GM23338 (cell line): ENCODE measurements at regions not wholly inside any gene's neighbourhood (a gene's known extent, or its start where the extent isn't known, plus 50 kb on each side); places are given as distances from the start of the nearest gene placed in this dataset.

ENCODE experiments used
- ATAC-seq: fragments of 200-7000 bp; cut with Tn5 transposase; 3 replicates; pipeline ENCODE4 v1.9.1; 2020
- DNase-seq: peaks from one replicate; pipeline ENCODE4 v3.0.0-alpha.2; 2015; ENCODE audit warnings: low spot score
- H2AFZ ChIP-seq: fragments of 200-600 bp; sonication (generic); 2 replicates; pipeline ENCODE4 v1.8.0; 2016; ENCODE audit warnings: antibody characterized with exemption, mild to moderate bottlenecking, moderate library complexity
- H3F3A ChIP-seq: fragments of 200-600 bp; sonication (generic); replicated peaks from 2 replicates; pipeline ENCODE4 v1.8.0; 2017; ENCODE audit warnings: antibody characterized with exemption, mixed run types, low read depth
- H3K27ac ChIP-seq: fragments of 200-600 bp; sonication (generic); 2 replicates; pipeline ENCODE4 v1.6.1; 2016; ENCODE audit warnings: low read depth
- H3K27me3 ChIP-seq: fragments of 200-600 bp; sonication (generic); 2 replicates; pipeline ENCODE4 v1.8.0; 2016; ENCODE audit warnings: mild to moderate bottlenecking, mixed run types, moderate library complexity; ENCODE audit not compliant: insufficient read depth
- H3K36me3 ChIP-seq: fragments of 200-600 bp; sonication (generic); 2 replicates; pipeline ENCODE4 v1.8.0; 2016; ENCODE audit warnings: mild to moderate bottlenecking; ENCODE audit not compliant: insufficient read depth
- H3K4me1 ChIP-seq: fragments of 200-600 bp; sonication (generic); 2 replicates; pipeline ENCODE4 v1.8.0; 2016; ENCODE audit warnings: mild to moderate bottlenecking, moderate library complexity; ENCODE audit not compliant: insufficient read depth
- H3K4me2 ChIP-seq: fragments of 200-600 bp; sonication (generic); 2 replicates; pipeline ENCODE4 v1.7.1; 2017; ENCODE audit warnings: mixed run types
- H3K4me3 ChIP-seq: fragments of 200-600 bp; sonication (generic); 2 replicates; pipeline ENCODE4 v1.6.1; 2016; ENCODE audit warnings: mixed run types
- H3K79me2 ChIP-seq: fragments of 200-600 bp; sonication (generic); replicated peaks from 2 replicates; pipeline ENCODE4 v1.8.0; 2017; ENCODE audit warnings: mild to moderate bottlenecking; ENCODE audit not compliant: insufficient read depth
- H3K9me2 ChIP-seq: fragments of 200-600 bp; sonication (generic); 2 replicates; pipeline ENCODE4 v1.8.0; 2017; ENCODE audit not compliant: insufficient read depth
- H4K20me1 ChIP-seq: fragments of 200-600 bp; sonication (generic); replicated peaks from 2 replicates; pipeline ENCODE4 v1.8.0; 2017; ENCODE audit warnings: mild to moderate bottlenecking; ENCODE audit not compliant: insufficient read depth
- H3K27ac Mint-ChIP-seq: 2 replicates; pipeline ENCODE4 v1.8.0; 2020; ENCODE audit warnings: inconsistent platforms, mild to moderate bottlenecking, moderate library complexity, mixed read lengths
- H3K27me3 Mint-ChIP-seq: 3 replicates; pipeline ENCODE4 v1.8.0; 2022; ENCODE audit warnings: low read depth, mild to moderate bottlenecking, moderate library complexity, mixed read lengths, inconsistent platforms; ENCODE audit not compliant: insufficient read depth, poor library complexity
- H3K36me3 Mint-ChIP-seq: 3 replicates; pipeline ENCODE4 v1.8.0; 2021; ENCODE audit warnings: low read depth, mild to moderate bottlenecking, inconsistent platforms, moderate library complexity, mixed read lengths
- H3K4me1 Mint-ChIP-seq: 3 replicates; pipeline ENCODE4 v1.8.0; 2020; ENCODE audit warnings: mild to moderate bottlenecking, inconsistent platforms, mixed read lengths
- H3K4me3 Mint-ChIP-seq: 3 replicates; pipeline ENCODE4 v1.8.0; 2021; ENCODE audit warnings: moderate library complexity, mild to moderate bottlenecking, inconsistent platforms, mixed read lengths
- H3K9me3 Mint-ChIP-seq: 3 replicates; pipeline ENCODE4 v1.8.0; 2020; ENCODE audit warnings: moderate library complexity, mild to moderate bottlenecking, inconsistent platforms, mixed read lengths
- CREB1 ChIP-seq: fragments of 250-450 bp; sonication (Bioruptor Pico); IDR thresholded peaks from 2 replicates; pipeline ENCODE4 v1.5.0; 2020; ENCODE audit warnings: low read depth, mild to moderate bottlenecking, moderate library complexity
- EZH2 ChIP-seq: fragments of 200-600 bp; sonication (generic); IDR thresholded peaks from one replicate; pipeline ENCODE4 v1.8.0; 2017; ENCODE audit warnings: antibody characterized with exemption, mild to moderate bottlenecking, low read depth; ENCODE audit not compliant: unreplicated experiment
- EZH2phosphoT487 ChIP-seq: fragments of 200-600 bp; sonication (generic); IDR thresholded peaks from one replicate; pipeline ENCODE4 v1.8.1; 2018; ENCODE audit warnings: antibody characterized with exemption; ENCODE audit not compliant: unreplicated experiment
- NANOG ChIP-seq: IDR thresholded peaks from 2 replicates; pipeline ENCODE4 v1.6.1; 2016; ENCODE audit warnings: antibody characterized with exemption, borderline replicate concordance
- POLR2AphosphoS5 ChIP-seq: IDR thresholded peaks from 2 replicates; pipeline ENCODE4 v1.6.1; 2016; ENCODE audit warnings: antibody characterized with exemption, low read depth
- STAT1 ChIP-seq: IDR thresholded peaks from one replicate; pipeline ENCODE4 v1.6.1; 2016; ENCODE audit warnings: antibody characterized with exemption; ENCODE audit not compliant: unreplicated experiment
- ZNF114 ChIP-seq: fragments of 250-450 bp; sonication (Bioruptor Pico); IDR thresholded peaks from 2 replicates; pipeline ENCODE4 v1.5.0; 2020; ENCODE audit warnings: mild to moderate bottlenecking, moderate library complexity
- ZNF331 ChIP-seq: fragments of 250-450 bp; sonication (Bioruptor Pico); IDR thresholded peaks from 2 replicates; pipeline ENCODE4 v1.5.0; 2020; ENCODE audit warnings: low read depth, mild to moderate bottlenecking, moderate library complexity
- TF ChIP-seq, protein P1 (sequence below): fragments of 250-450 bp; sonication (Bioruptor Pico); IDR thresholded peaks from 2 replicates; pipeline ENCODE4 v1.5.0; 2020; ENCODE audit warnings: mild to moderate bottlenecking, moderate library complexity
- TF ChIP-seq, protein P2 (sequence below): IDR thresholded peaks from 2 replicates; pipeline ENCODE4 v1.6.1; 2016; ENCODE audit warnings: antibody characterized with exemption
- TF ChIP-seq, protein P3 (sequence below), 2 experiments: fragments of 200-600 bp in 1 of 2; sonication (generic) in 1 of 2; conservative IDR thresholded peaks; 2 replicates each; pipeline versions ENCODE4 v1.5.1 to v1.6.1; 2016 to 2017; ENCODE audit warnings: antibody characterized with exemption in 2 of 2, low read depth in 2 of 2, mild to moderate bottlenecking in 2 of 2, moderate library complexity in 1 of 2

DNA sequence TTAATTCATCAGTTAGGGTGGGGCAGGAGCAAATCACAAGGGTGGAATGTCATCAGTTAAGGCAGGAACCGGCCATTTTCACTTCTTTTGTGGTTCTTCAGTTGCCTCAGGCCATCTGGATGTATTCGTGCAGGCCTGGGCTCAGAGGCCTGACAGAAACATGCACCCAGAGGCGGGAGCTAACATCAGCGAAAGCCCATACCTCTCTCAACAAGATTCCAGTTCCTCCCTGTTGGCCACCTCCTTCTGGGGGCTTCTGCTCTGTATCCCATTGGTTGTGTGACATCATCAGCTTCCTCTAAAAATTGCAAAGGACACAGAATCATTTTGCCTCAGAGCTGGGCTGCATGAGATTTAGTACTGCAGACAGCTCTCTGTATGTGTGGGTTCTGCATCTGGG lies 134.3 kb downstream of the ZNF664 start (continued):
- TF ChIP-seq, protein P1, sequence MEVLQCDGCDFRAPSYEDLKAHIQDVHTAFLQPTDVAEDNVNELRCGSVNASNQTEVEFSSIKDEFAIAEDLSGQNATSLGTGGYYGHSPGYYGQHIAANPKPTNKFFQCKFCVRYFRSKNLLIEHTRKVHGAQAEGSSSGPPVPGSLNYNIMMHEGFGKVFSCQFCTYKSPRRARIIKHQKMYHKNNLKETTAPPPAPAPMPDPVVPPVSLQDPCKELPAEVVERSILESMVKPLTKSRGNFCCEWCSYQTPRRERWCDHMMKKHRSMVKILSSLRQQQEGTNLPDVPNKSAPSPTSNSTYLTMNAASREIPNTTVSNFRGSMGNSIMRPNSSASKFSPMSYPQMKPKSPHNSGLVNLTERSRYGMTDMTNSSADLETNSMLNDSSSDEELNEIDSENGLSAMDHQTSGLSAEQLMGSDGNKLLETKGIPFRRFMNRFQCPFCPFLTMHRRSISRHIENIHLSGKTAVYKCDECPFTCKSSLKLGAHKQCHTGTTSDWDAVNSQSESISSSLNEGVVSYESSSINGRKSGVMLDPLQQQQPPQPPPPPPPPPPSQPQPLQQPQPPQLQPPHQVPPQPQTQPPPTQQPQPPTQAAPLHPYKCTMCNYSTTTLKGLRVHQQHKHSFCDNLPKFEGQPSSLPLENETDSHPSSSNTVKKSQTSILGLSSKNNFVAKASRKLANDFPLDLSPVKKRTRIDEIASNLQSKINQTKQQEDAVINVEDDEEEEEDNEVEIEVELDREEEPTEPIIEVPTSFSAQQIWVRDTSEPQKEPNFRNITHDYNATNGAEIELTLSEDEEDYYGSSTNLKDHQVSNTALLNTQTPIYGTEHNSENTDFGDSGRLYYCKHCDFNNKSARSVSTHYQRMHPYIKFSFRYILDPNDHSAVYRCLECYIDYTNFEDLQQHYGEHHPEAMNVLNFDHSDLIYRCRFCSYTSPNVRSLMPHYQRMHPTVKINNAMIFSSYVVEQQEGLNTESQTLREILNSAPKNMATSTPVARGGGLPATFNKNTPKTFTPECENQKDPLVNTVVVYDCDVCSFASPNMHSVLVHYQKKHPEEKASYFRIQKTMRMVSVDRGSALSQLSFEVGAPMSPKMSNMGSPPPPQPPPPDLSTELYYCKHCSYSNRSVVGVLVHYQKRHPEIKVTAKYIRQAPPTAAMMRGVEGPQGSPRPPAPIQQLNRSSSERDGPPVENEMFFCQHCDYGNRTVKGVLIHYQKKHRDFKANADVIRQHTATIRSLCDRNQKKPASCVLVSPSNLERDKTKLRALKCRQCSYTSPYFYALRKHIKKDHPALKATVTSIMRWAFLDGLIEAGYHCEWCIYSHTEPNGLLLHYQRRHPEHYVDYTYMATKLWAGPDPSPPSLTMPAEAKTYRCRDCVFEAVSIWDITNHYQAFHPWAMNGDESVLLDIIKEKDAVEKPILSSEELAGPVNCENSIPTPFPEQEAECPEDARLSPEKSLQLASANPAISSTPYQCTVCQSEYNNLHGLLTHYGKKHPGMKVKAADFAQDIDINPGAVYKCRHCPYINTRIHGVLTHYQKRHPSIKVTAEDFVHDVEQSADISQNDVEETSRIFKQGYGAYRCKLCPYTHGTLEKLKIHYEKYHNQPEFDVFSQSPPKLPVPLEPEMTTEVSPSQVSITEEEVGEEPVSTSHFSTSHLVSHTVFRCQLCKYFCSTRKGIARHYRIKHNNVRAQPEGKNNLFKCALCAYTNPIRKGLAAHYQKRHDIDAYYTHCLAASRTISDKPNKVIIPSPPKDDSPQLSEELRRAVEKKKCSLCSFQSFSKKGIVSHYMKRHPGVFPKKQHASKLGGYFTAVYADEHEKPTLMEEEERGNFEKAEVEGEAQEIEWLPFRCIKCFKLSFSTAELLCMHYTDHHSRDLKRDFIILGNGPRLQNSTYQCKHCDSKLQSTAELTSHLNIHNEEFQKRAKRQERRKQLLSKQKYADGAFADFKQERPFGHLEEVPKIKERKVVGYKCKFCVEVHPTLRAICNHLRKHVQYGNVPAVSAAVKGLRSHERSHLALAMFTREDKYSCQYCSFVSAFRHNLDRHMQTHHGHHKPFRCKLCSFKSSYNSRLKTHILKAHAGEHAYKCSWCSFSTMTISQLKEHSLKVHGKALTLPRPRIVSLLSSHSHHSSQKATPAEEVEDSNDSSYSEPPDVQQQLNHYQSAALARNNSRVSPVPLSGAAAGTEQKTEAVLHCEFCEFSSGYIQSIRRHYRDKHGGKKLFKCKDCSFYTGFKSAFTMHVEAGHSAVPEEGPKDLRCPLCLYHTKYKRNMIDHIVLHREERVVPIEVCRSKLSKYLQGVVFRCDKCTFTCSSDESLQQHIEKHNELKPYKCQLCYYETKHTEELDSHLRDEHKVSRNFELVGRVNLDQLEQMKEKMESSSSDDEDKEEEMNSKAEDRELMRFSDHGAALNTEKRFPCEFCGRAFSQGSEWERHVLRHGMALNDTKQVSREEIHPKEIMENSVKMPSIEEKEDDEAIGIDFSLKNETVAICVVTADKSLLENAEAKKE (CRISPR knock-in tag) = no peak
- TF ChIP-seq ZNF331 (CRISPR knock-in tag) (no peak), NANOG (no peak), EZH2 (no peak), ZNF114 (CRISPR knock-in tag) (no peak), CREB1 (CRISPR knock-in tag) (no peak)
- TF ChIP-seq, protein P2, sequence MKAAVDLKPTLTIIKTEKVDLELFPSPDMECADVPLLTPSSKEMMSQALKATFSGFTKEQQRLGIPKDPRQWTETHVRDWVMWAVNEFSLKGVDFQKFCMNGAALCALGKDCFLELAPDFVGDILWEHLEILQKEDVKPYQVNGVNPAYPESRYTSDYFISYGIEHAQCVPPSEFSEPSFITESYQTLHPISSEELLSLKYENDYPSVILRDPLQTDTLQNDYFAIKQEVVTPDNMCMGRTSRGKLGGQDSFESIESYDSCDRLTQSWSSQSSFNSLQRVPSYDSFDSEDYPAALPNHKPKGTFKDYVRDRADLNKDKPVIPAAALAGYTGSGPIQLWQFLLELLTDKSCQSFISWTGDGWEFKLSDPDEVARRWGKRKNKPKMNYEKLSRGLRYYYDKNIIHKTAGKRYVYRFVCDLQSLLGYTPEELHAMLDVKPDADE = no peak

DNA sequence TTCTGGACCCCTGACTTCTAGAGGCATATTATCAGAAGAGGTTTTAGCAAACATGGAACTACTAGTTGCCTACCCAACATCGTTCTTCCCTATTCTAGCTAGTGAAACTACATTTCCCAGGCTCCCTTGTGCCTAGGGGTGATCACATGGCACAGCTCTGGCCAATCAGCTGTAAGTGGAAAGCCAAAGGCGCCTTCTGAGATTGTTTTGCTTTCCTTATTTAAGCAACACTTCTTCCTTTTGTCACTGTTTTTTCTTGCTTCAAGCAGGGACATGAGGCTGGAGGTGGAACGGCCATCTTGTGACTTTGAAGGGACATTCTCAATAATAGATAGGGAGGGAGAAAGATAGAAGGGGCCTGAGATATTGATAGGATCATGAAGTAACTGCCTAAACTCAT lies 136.7 kb downstream of the ZNF664 start:
- H4K20me1 ChIP-seq = no peaks in the 10 kb centered on the region
- Mint-ChIP-seq H3K4me3 (no peak overlapping the region), H3K27ac (no peak overlapping the region), H3K36me3 (peaks cover 9% of the 10 kb centered on the region; the same call in 1 of the 3 replicates), H3K27me3 (peaks cover 7% of the 10 kb centered on the region), H3K4me1 (peaks cover 28% of the 10 kb centered on the region), H3K9me3 (peaks cover 18% of the 10 kb centered on the region)
- no peak overlapping the region for H2AFZ ChIP-seq
- peak overlapping the region; percentile 67; the same call in 1 of the 2 replicates for H3K27ac ChIP-seq
- no peak overlapping the region for H3K4me2 ChIP-seq
- peaks cover 15% of the 10 kb centered on the region for H3K4me1 ChIP-seq
- DNase-seq (peak; percentile 94), ATAC-seq (peak; percentile 95)
- H3K36me3 ChIP-seq = no peaks in the 10 kb centered on the region
- H3K4me3 ChIP-seq = no peak overlapping the region
- no peaks in the 10 kb centered on the region for H3F3A ChIP-seq
- H3K27me3 ChIP-seq = no peaks in the 10 kb centered on the region
- no peaks in the 10 kb centered on the region for H3K9me2 ChIP-seq
- H3K79me2 ChIP-seq = no peaks in the 10 kb centered on the region
- no peak for TF ChIP-seq EZH2phosphoT487
- no peak for TF ChIP-seq NANOG
- no peak for TF ChIP-seq EZH2
- TF ChIP-seq CREB1 (CRISPR knock-in tag) = 0 out of 2 replicates have a peak, but pooled peaks have one; percentile 7
- TF ChIP-seq POLR2AphosphoS5 = no peak
- TF ChIP-seq STAT1 = no peak
- TF ChIP-seq, protein P3, sequence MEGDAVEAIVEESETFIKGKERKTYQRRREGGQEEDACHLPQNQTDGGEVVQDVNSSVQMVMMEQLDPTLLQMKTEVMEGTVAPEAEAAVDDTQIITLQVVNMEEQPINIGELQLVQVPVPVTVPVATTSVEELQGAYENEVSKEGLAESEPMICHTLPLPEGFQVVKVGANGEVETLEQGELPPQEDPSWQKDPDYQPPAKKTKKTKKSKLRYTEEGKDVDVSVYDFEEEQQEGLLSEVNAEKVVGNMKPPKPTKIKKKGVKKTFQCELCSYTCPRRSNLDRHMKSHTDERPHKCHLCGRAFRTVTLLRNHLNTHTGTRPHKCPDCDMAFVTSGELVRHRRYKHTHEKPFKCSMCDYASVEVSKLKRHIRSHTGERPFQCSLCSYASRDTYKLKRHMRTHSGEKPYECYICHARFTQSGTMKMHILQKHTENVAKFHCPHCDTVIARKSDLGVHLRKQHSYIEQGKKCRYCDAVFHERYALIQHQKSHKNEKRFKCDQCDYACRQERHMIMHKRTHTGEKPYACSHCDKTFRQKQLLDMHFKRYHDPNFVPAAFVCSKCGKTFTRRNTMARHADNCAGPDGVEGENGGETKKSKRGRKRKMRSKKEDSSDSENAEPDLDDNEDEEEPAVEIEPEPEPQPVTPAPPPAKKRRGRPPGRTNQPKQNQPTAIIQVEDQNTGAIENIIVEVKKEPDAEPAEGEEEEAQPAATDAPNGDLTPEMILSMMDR (conservative IDR thresholded peaks at IDR 0.05; ENCODE audit: low read depth in 2 of 2) = no peak
